KMS-11 (cell line): ENCODE measurements at regions not wholly inside any gene's neighbourhood (a gene's known extent, or its start where the extent isn't known, plus 50 kb on each side); places are given as distances from the start of the nearest gene placed in this dataset.
"Not testable (repeated sequence)": the region's sequence is repeated elsewhere in the genome, so short reads cannot be mapped to it uniquely, and the experiment has no call there.

Experiments used
- H2AFZ ChIP-seq: fragments of 200-600 bp; sonication (generic); 2 replicates; pipeline ENCODE4 v1.6.1; 2016; ENCODE audit warnings: antibody characterized with exemption, mixed run types, low read depth
- H3K27ac ChIP-seq: fragments of 200-600 bp; sonication (generic); 2 replicates; pipeline ENCODE4 v1.6.1; 2016; ENCODE audit warnings: mild to moderate bottlenecking, mixed run types
- H3K27me3 ChIP-seq: fragments of 200-600 bp; sonication (generic); 2 replicates; pipeline ENCODE4 v1.6.1; 2017; ENCODE audit warnings: mild to moderate bottlenecking, low read depth, mixed run types, moderate library complexity; ENCODE audit not compliant: insufficient read depth
- H3K36me3 ChIP-seq: fragments of 200-600 bp; sonication (generic); 2 replicates; pipeline ENCODE4 v1.6.1; 2017; ENCODE audit warnings: mild to moderate bottlenecking, mixed run types; ENCODE audit not compliant: insufficient read depth
- H3K4me1 ChIP-seq: fragments of 200-600 bp; sonication (generic); 2 replicates; pipeline ENCODE4 v1.6.1; 2016; ENCODE audit warnings: mild to moderate bottlenecking, low read depth, mixed run types; ENCODE audit not compliant: poor library complexity, severe bottlenecking
- H3K4me2 ChIP-seq: fragments of 200-600 bp; sonication (generic); 2 replicates; pipeline ENCODE4 v1.7.0; 2016; ENCODE audit warnings: mild to moderate bottlenecking, mixed run types
- H3K4me3 ChIP-seq: fragments of 200-600 bp; sonication (generic); IDR thresholded peaks from 2 replicates; pipeline ENCODE4 v1.6.1; 2017; ENCODE audit warnings: low read depth, low read length, mixed read lengths; ENCODE audit not compliant: insufficient read depth
- H3K79me2 ChIP-seq: fragments of 200-600 bp; sonication (generic); 2 replicates; pipeline ENCODE4 v1.6.1; 2016; ENCODE audit warnings: low read depth, mixed run types; ENCODE audit not compliant: insufficient read depth
- H3K9ac ChIP-seq: fragments of 200-600 bp; sonication (generic); 2 replicates; pipeline ENCODE4 v1.6.1; 2016; ENCODE audit warnings: mild to moderate bottlenecking, mixed run types
- H4K20me1 ChIP-seq: fragments of 200-600 bp; sonication (generic); 2 replicates; pipeline ENCODE4 v1.6.1; 2016; ENCODE audit warnings: mild to moderate bottlenecking, mixed run types; ENCODE audit not compliant: insufficient read depth
- TF ChIP-seq, protein P1 (sequence below): fragments of 200-600 bp; sonication (generic); conservative IDR thresholded peaks from 2 replicates; pipeline ENCODE4 v1.6.1; 2017; ENCODE audit warnings: low read depth, mild to moderate bottlenecking, antibody characterized with exemption, low read length, moderate library complexity, mixed read lengths

DNA sequence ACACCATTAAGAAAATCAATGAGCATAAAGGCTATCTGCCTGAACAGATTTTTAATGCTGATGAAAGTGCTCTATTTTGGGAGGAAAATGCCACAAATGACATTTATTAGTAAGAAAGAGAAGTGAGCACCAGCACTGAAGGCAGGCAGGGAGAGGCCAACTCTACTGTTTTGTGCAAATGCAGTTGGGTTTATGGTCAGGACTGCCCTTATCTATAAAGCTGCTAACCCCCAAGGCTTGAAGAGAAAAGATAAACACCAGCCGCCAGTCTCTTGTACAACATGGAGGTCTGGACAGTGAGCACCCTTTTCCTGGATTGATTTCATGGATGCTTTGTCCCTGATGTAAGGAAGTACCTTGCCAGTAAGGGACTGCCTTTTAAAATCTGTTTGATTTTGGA lies 246.8 kb upstream of the SFSWAP start:
- Histone ChIP-seq H3K36me3 (no peaks in the 10 kb centered on the region), H3K4me2 (no peak overlapping the region)

GRCh38 chr12:131466306-131466705 lies 244.6 kb upstream of the SFSWAP start:
- Histone ChIP-seq H3K9ac (no peak overlapping the region), H2AFZ (no peak overlapping the region), H3K27me3 (no peaks in the 10 kb centered on the region), H4K20me1 (no peaks in the 10 kb centered on the region), H3K4me2 (no peak overlapping the region), H3K27ac (no peak overlapping the region), H3K4me1 (no peaks in the 10 kb centered on the region), H3K36me3 (no peaks in the 10 kb centered on the region), H3K79me2 (no peaks in the 10 kb centered on the region), H3K4me3 (no peak overlapping the region)
- TF ChIP-seq, protein P1, sequence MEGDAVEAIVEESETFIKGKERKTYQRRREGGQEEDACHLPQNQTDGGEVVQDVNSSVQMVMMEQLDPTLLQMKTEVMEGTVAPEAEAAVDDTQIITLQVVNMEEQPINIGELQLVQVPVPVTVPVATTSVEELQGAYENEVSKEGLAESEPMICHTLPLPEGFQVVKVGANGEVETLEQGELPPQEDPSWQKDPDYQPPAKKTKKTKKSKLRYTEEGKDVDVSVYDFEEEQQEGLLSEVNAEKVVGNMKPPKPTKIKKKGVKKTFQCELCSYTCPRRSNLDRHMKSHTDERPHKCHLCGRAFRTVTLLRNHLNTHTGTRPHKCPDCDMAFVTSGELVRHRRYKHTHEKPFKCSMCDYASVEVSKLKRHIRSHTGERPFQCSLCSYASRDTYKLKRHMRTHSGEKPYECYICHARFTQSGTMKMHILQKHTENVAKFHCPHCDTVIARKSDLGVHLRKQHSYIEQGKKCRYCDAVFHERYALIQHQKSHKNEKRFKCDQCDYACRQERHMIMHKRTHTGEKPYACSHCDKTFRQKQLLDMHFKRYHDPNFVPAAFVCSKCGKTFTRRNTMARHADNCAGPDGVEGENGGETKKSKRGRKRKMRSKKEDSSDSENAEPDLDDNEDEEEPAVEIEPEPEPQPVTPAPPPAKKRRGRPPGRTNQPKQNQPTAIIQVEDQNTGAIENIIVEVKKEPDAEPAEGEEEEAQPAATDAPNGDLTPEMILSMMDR = no peak

More for the DNA sequence above, 246.8 kb upstream of the SFSWAP start:
- Histone ChIP-seq H3K27ac (no peak overlapping the region), H3K9ac (no peak overlapping the region), H2AFZ (no peak overlapping the region), H4K20me1 (no peaks in the 10 kb centered on the region), H3K27me3 (no peaks in the 10 kb centered on the region), H3K4me3 (no peak overlapping the region), H3K79me2 (no peaks in the 10 kb centered on the region), H3K4me1 (no peaks in the 10 kb centered on the region)
- TF ChIP-seq, protein P1 = no peak

DNA sequence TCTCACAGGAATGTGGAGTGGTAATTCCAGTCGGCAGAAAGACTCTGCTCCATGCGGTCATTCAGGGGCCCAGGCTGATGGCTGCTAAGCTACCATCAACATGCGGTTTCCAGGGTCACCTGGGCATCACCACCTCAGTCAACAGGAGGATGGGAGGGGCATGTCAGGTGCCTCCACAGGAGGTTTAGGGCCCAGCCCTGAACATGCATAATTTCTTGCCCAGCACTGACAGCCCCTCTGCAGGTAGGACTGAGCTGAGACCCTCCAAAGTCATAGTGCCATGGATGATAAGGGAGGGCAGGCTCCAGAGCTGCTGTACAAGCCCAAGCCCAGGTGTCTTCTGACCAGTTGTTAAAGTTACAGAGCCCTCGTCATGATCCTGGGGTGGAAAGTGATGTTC lies 244.0 kb upstream of the SFSWAP start:
- H3K4me3 ChIP-seq = no peak overlapping the region
- H3K4me2 ChIP-seq = no peak overlapping the region
- no peaks in the 10 kb centered on the region for H3K27me3 ChIP-seq
- no peaks in the 10 kb centered on the region for H4K20me1 ChIP-seq
- no peaks in the 10 kb centered on the region for H3K79me2 ChIP-seq
- no peak overlapping the region for H3K9ac ChIP-seq
- H3K27ac ChIP-seq = no peak overlapping the region
- TF ChIP-seq, protein P1 = no peak
- no peaks in the 10 kb centered on the region for H3K36me3 ChIP-seq
- no peaks in the 10 kb centered on the region for H3K4me1 ChIP-seq
- no peak overlapping the region for H2AFZ ChIP-seq

DNA sequence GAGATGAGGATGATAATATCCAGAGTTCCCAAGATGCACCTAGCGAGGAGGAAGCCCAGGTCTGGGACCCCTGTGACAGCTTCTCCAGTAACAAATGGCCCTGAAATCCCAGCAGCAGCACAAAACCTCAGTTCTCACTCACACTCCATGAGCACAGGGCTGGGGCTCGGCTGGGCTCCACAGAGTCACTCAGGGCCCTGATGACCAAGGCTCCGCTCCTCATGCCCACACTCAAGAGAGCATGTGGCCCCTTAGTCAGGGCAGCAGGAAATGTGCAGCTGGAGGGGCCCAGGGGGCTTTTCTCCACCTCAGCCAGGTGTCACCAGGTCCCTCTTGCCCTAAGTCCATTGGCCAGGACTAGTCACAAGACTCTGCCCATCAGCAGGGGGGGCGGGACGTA lies 242.7 kb upstream of the SFSWAP start:
- no peaks in the 10 kb centered on the region for H3K36me3 ChIP-seq
- H3K4me1 ChIP-seq = no peaks in the 10 kb centered on the region
- TF ChIP-seq, protein P1 = no peak
- H3K9ac ChIP-seq = no peak overlapping the region
- H3K4me3 ChIP-seq = no peak overlapping the region
- H3K4me2 ChIP-seq = no peak overlapping the region
- H3K79me2 ChIP-seq = no peaks in the 10 kb centered on the region
- no peaks in the 10 kb centered on the region for H4K20me1 ChIP-seq
- H3K27me3 ChIP-seq = no peaks in the 10 kb centered on the region
- H2AFZ ChIP-seq = no peak overlapping the region
- no peak overlapping the region for H3K27ac ChIP-seq

- not testable (repeated sequence) for H3K4me1 ChIP-seq, H3K79me2 ChIP-seq, H3K27ac ChIP-seq, H3K4me2 ChIP-seq, H4K20me1 ChIP-seq, H3K27me3 ChIP-seq, H3K9ac ChIP-seq, H3K36me3 ChIP-seq, H2AFZ ChIP-seq, H3K4me3 ChIP-seq
Measured at GRCh38 chr12:131469945-131470344, 240.9 kb upstream of the SFSWAP start.
